HCT116 (cell line): ENCODE measurements at regions not wholly inside any gene's neighbourhood (a gene's known extent, or its start where the extent isn't known, plus 50 kb on each side); places are given as distances from the start of the nearest gene placed in this dataset.

ENCODE experiments used
- ATAC-seq: fragments of 200-7000 bp; cut with Tn5 transposase; 2 replicates; pipeline ENCODE4 v1.9.1; 2020; ENCODE audit warnings: mild to moderate bottlenecking, moderate library complexity
- BruUV-seq: library from RNA; stranded (reverse); fragments of 400-500 nt; replicated peaks from 2 replicates; lab custom pipeline; 2021; lab: Mats Ljungman, UMichigan
- CTCF ChIA-PET: fragments of 300-600 bp; sonication (Branson Sonifier 250); formaldehyde crosslinking; loops from one replicate; lab custom pipeline; 2021; ENCODE audit warnings: antibody characterized with exemption; lab: Charles Lee
- POLR2A ChIA-PET: fragments of 300-600, 350-600 bp; sonication (Branson Sonifier 250); formaldehyde crosslinking; loops from one replicate; lab custom pipeline; 2021; ENCODE audit warnings: antibody characterized with exemption; lab: Charles Lee
- RAD21 ChIA-PET, 2 experiments: fragments of 300-600 bp; sonication (Branson Sonifier 250); formaldehyde crosslinking; loops; one replicate each; lab custom pipeline; 2023; ENCODE audit warnings: low total read pairs in 2 of 2; ENCODE audit not compliant: uncharacterized antibody in 2 of 2, unreplicated experiment in 2 of 2, low non-redundant PET in 1 of 2; lab: Charles Lee
- DNase-seq: peaks from one replicate; pipeline ENCODE4 v3.0.0-alpha.2; 2010; ENCODE audit warnings: low read depth, low spot score
- H2AFZ ChIP-seq: fragments of 200-600 bp; shearing (Covaris generic), sonication (generic); 2 replicates; pipeline ENCODE4 v1.6.1; 2017; ENCODE audit warnings: low read depth, mixed run types, mixed read lengths, antibody characterized with exemption, low read length; ENCODE audit not compliant: poor library complexity, severe bottlenecking
- H3K27ac ChIP-seq: 2 replicates; pipeline ENCODE4 v1.5.1; 2012; ENCODE audit warnings: low read depth, low read length
- H3K27me3 ChIP-seq: fragments of 200-600 bp; sonication (generic); 2 replicates; pipeline ENCODE4 v1.6.1; 2016; ENCODE audit warnings: mixed run types, low read length, mixed read lengths; ENCODE audit not compliant: insufficient read depth
- H3K36me3 ChIP-seq, 2 experiments: fragments of 200-500 bp in 1 of 2; fragments of 200-600 bp in 1 of 2; sonication (Bioruptor generic) in 1 of 2; sonication (generic) in 1 of 2; 2 replicates each; pipeline versions ENCODE4 v1.5.1 to v1.6.1; 2014 to 2016; ENCODE audit warnings: low read length in 2 of 2, inconsistent platforms in 1 of 2, mixed read lengths in 1 of 2, mixed run types in 1 of 2; ENCODE audit not compliant: insufficient read depth in 2 of 2, control insufficient read depth in 1 of 2
- H3K4me1 ChIP-seq, 2 experiments: fragments of 200-600 bp in 1 of 2; sonication (generic) in 1 of 2; 2 replicates each; pipeline versions ENCODE4 v1.5.1 to v1.6.1; 2012 to 2017; ENCODE audit warnings: low read length in 2 of 2, inconsistent platforms in 1 of 2, mild to moderate bottlenecking in 1 of 2, mixed read lengths in 1 of 2, mixed run types in 1 of 2, moderate library complexity in 1 of 2; ENCODE audit not compliant: insufficient read depth in 2 of 2, control insufficient read depth in 1 of 2
- H3K4me2 ChIP-seq: fragments of 200-600 bp; sonication (generic); 2 replicates; pipeline ENCODE4 v1.6.1; 2017; ENCODE audit warnings: mixed run types, low read length, mixed read lengths
- H3K4me3 ChIP-seq, 2 experiments: fragments of 200-600 bp in 1 of 2; sonication (generic) in 1 of 2; replicated peaks in 1 of 2; 2 replicates each; pipeline ENCODE4 v1.5.1; 2011 to 2016; ENCODE audit warnings: low read length in 2 of 2, control low read depth in 1 of 2, low read depth in 1 of 2, mild to moderate bottlenecking in 1 of 2, mixed read lengths in 1 of 2, mixed run types in 1 of 2
- H3K79me2 ChIP-seq: fragments of 200-600 bp; sonication (generic); 2 replicates; pipeline ENCODE4 v1.6.1; 2017; ENCODE audit warnings: mild to moderate bottlenecking, mixed run types, low read length, moderate library complexity, mixed read lengths; ENCODE audit not compliant: insufficient read depth
- H3K9ac ChIP-seq: fragments of 200-600 bp; sonication (generic); 2 replicates; pipeline ENCODE4 v1.6.1; 2016; ENCODE audit warnings: low read length, mixed read lengths
- H3K9me2 ChIP-seq: fragments of 200-600 bp; sonication (generic), shearing (Covaris generic); 2 replicates; pipeline ENCODE4 v1.6.1; 2017; ENCODE audit warnings: mixed run types, mild to moderate bottlenecking, moderate library complexity; ENCODE audit not compliant: insufficient read depth
- H3K9me3 ChIP-seq, 2 experiments: fragments of 200-500 bp in 1 of 2; fragments of 200-600 bp in 1 of 2; sonication (Bioruptor generic) in 1 of 2; sonication (generic) in 1 of 2; 2 replicates each; pipeline ENCODE4 v1.6.1; 2014 to 2017; ENCODE audit warnings: low read length in 2 of 2, mixed read lengths in 2 of 2, inconsistent platforms in 1 of 2, low read depth in 1 of 2, mild to moderate bottlenecking in 1 of 2, mixed run types in 1 of 2, moderate library complexity in 1 of 2; ENCODE audit not compliant: control insufficient read depth in 1 of 2, insufficient read depth in 1 of 2
- H4K20me1 ChIP-seq: fragments of 200-600 bp; sonication (generic), shearing (Covaris generic); 2 replicates; pipeline ENCODE4 v1.6.1; 2017; ENCODE audit warnings: mixed run types, mild to moderate bottlenecking, moderate library complexity; ENCODE audit not compliant: insufficient read depth
- ATF3 ChIP-seq: IDR thresholded peaks from 2 replicates; pipeline ENCODE4 v1.6.1; 2012
- CBX3 ChIP-seq: IDR thresholded peaks from 2 replicates; pipeline ENCODE4 v1.6.1; 2012; ENCODE audit warnings: low read depth
- CTCF ChIP-seq, 3 experiments: fragments of 200-600 bp in 1 of 3; sonication (generic) in 1 of 3; IDR thresholded peaks in 2 of 3; conservative IDR thresholded peaks in 1 of 3; 2 replicates each; pipeline ENCODE4 v1.5.1; 2012 to 2017; ENCODE audit warnings: low read depth in 2 of 3, low read length in 2 of 3, antibody characterized with exemption in 1 of 3, borderline replicate concordance in 1 of 3, control low read depth in 1 of 3, mild to moderate bottlenecking in 1 of 3, mixed read lengths in 1 of 3, mixed run types in 1 of 3, moderate library complexity in 1 of 3; ENCODE audit not compliant: insufficient read depth in 1 of 3
- EGR1 ChIP-seq: IDR thresholded peaks from 2 replicates; pipeline ENCODE4 v1.6.1; 2012; ENCODE audit warnings: low read depth
- ELF1 ChIP-seq: IDR thresholded peaks from 2 replicates; pipeline ENCODE4 v1.6.1; 2012; ENCODE audit warnings: low read depth, borderline replicate concordance
- EZH2 ChIP-seq: fragments of 200-600 bp; sonication (generic); IDR thresholded peaks from 2 replicates; pipeline ENCODE4 v1.6.1; 2017; ENCODE audit warnings: antibody characterized with exemption, mixed run types
- EZH2phosphoT487 ChIP-seq: fragments of 200-600 bp; IDR thresholded peaks from 2 replicates; pipeline ENCODE4 v1.6.1; 2018; ENCODE audit warnings: antibody characterized with exemption, borderline replicate concordance
- JUND ChIP-seq: IDR thresholded peaks from 2 replicates; pipeline ENCODE4 v1.6.1; 2012
- MAX ChIP-seq: IDR thresholded peaks from 2 replicates; pipeline ENCODE4 v1.6.1; 2012
- POLR2AphosphoS5 ChIP-seq: IDR thresholded peaks from 2 replicates; pipeline ENCODE4 v1.6.1; 2011; ENCODE audit warnings: mild to moderate bottlenecking, low read depth, low read length, moderate library complexity
- RAD21 ChIP-seq: IDR thresholded peaks from 2 replicates; pipeline ENCODE4 v1.6.1; 2012; ENCODE audit warnings: low read depth, mild to moderate bottlenecking
- SP1 ChIP-seq: IDR thresholded peaks from 2 replicates; pipeline ENCODE4 v1.6.1; 2012; ENCODE audit warnings: low read depth
- SRF ChIP-seq: IDR thresholded peaks from 2 replicates; pipeline ENCODE4 v1.6.1; 2012; ENCODE audit warnings: low read depth
- TCF7L2 ChIP-seq: IDR thresholded peaks from 2 replicates; pipeline ENCODE4 v1.7.0; 2011; ENCODE audit warnings: borderline replicate concordance, inconsistent platforms; ENCODE audit not compliant: insufficient read depth, insufficient read length; ENCODE audit errors: extremely low read depth
- ZNF274 ChIP-seq: fragments of 200-500 bp; sonication (Bioruptor generic); IDR thresholded peaks from 2 replicates; pipeline ENCODE4 v1.6.1; 2014; ENCODE audit warnings: mild to moderate bottlenecking, low read depth, low read length, inconsistent platforms
- intact Hi-C: fragments of 100-400 bp; cut with micrococcal nuclease; formaldehyde crosslinking; loops from 2 replicates; pipeline ENCODE4 v1.10.0; 2022

DNA sequence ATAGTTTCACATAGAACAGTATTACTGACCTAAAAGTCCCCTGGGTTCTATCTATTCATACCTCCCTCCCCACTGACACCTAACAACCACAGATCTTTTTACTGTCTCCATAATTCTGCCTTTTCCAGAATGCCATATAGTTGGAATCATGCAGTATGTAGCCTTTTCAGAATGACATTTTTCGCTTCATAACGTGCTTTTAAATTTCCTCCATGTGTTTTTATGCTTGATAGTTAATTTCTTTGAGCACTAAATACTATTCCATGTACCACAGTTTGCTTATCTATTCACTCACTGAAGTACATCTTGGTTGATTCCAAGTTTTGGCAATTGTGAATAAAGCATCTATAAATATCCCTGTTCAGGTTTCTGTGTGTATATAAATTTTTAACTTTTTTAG, 77.7 kb upstream of the GPR149 start:
- CTCF ChIA-PET, result no interaction called here
- intact Hi-C loops, result no loop called here
- no peaks in the 10 kb centered on the region for H3K27me3 ChIP-seq
- H3K9me3 ChIP-seq, result no peaks in the 10 kb centered on the region
- no peaks in the 10 kb centered on the region for H3K79me2 ChIP-seq
- no peaks in the 10 kb centered on the region for H3K36me3 ChIP-seq
- RAD21 ChIA-PET, result no interaction called here
- no peak overlapping the region for H3K4me2 ChIP-seq
- POLR2A ChIA-PET, result no interaction called here
- no peaks in the 10 kb centered on the region for H3K4me1 ChIP-seq
- no peak overlapping the region for H3K4me3 ChIP-seq
- TF ChIP-seq EZH2 (no peak), POLR2AphosphoS5 (no peak), EZH2phosphoT487 (no peak), ATF3 (no peak), SP1 (no peak), ZNF274 (no peak), SRF (no peak), ELF1 (no peak), MAX (no peak), RAD21 (no peak), TCF7L2 (no peak), CBX3 (no peak), CTCF (IDR thresholded peaks at IDR 0.05 in 2 of 3, conservative IDR thresholded peaks at IDR 0.05 in 1 of 3; ENCODE audit: borderline replicate concordance in 1 of 3, insufficient read depth in 1 of 3, low read depth in 2 of 3, low read length in 2 of 3) (no peak), JUND (no peak), EGR1 (no peak)
- ATAC-seq (no peak), DNase-seq (no peak)
- no peaks in the 10 kb centered on the region for H4K20me1 ChIP-seq
- no TSS peak for BruUV-seq
- H3K9me2 ChIP-seq, result no peaks in the 10 kb centered on the region
- no peak overlapping the region for H3K9ac ChIP-seq
- H2AFZ ChIP-seq, result no peak overlapping the region
- H3K27ac ChIP-seq, result no peak overlapping the region
